ENCODE measurements at regions not wholly inside any gene's neighbourhood (a gene's known extent, or its start where the extent isn't known, plus 50 kb on each side); places are given as distances from the start of the nearest gene placed in this dataset.
A peak's percentile ranks its signal among the peaks of the same experiment; 100 is the strongest.
"Not testable (repeated sequence)": the region's sequence is repeated elsewhere in the genome, so short reads cannot be mapped to it uniquely, and the experiment has no call there.

DNA sequence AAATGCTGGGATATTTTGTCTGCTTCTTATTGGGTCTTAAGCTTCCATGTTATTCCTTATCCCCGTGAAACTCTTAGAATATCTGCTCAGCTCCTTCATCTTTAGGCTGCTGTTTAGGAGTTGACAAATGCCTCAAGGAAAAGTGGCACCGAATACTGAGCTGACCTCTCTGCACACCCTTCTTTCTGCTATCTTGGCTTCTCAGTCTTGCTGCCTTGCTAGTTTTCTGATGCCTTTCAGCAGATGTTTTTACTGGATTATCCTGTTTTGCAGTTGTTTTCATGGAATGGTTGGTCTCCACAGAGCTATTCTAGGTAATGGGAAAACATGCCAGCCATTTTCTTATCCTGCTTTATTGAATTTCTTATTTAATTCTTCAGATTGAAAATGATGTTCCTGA lies 86.3 kb downstream of the GYPE start:
- Mint-ChIP-seq H3K9me3 (no peaks in the 10 kb centered on the region), H3K27ac (no peak overlapping the region), H3K4me1 (no peaks in the 10 kb centered on the region), H3K36me3 (ENCODE audit: low read depth) (no peaks in the 10 kb centered on the region), H3K4me3 (no peak overlapping the region), H3K27me3 (no peaks in the 10 kb centered on the region)
- ChIA-PET POLR2A (no interaction called here), CTCF (no interaction called here)
- no peak for DNase-seq

GRCh38 chr4:143817866-143818265 lies 87.5 kb downstream of the GYPE start:
- H3K4me1 Mint-ChIP-seq; POLR2A ChIA-PET; H3K9me3 Mint-ChIP-seq; CTCF ChIA-PET; H3K36me3 Mint-ChIP-seq (ENCODE audit: low read depth); H3K27ac Mint-ChIP-seq; H3K4me3 Mint-ChIP-seq; H3K27me3 Mint-ChIP-seq; DNase-seq: not testable (repeated sequence)

DNA sequence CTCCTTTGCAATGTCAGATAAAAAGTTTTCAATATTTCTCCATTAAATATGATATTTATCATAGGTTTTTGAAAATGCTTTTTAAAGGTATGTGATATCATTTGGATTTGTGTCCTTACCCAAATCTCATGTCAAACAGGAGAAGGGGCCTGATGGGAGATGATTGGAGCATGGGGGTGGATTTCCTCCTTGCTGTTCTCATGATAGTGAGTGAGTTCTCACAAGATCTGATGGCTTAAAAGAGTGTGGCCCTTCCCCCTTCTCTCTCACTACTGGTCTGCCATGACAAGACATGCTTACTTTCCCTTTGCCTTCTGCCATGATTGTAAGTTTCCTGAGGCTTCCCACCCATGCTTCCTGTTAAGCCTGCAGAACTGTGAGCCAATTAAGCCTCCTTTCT lies 90.0 kb downstream of the GYPE start:
- H3K9me3 Mint-ChIP-seq; CTCF ChIA-PET; H3K4me3 Mint-ChIP-seq; H3K36me3 Mint-ChIP-seq (ENCODE audit: low read depth); POLR2A ChIA-PET; H3K4me1 Mint-ChIP-seq; H3K27ac Mint-ChIP-seq; H3K27me3 Mint-ChIP-seq; DNase-seq: not testable (repeated sequence)

DNA sequence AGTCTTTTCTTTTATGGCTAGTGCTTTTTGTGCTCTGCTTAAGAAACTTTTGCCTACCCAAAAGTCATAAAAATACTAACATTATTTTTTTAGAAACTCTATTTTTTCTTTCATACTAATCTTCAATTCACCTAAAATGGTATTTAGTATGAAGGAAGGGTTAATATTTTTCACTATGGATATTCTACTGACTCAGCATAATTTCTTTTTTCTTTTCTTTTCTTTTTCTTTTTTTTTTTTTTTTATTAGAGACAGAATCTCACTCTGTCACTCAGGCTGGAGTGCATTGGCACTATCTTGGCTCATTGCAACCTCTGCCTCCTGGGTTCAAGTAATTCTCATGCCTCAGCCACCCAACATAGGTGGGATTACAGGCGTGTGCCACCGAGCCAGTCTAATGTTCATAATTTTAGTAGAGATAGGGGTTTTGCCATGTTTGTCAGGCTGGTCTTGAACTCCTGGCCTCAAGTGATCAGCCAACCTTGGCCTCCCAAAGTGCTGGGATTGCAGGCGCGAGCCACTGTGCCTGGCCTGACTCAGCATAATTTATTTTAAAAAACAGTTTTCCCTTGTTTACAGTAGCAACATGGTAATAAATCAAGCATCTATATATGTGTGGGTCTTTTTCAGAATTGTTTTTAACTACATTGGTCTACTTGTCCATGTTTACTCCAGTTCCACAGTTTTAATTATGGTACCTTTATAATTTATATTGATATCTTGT lies 91.8 kb downstream of the GYPE start:
- POLR2A ChIA-PET; H3K27me3 Mint-ChIP-seq; H3K9me3 Mint-ChIP-seq; DNase-seq; H3K27ac Mint-ChIP-seq; CTCF ChIA-PET; H3K4me1 Mint-ChIP-seq; H3K36me3 Mint-ChIP-seq (ENCODE audit: low read depth); H3K4me3 Mint-ChIP-seq: not testable (repeated sequence)

- CTCF ChIA-PET; H3K4me1 Mint-ChIP-seq; H3K27ac Mint-ChIP-seq; H3K27me3 Mint-ChIP-seq; POLR2A ChIA-PET; H3K36me3 Mint-ChIP-seq (ENCODE audit: low read depth); DNase-seq; H3K9me3 Mint-ChIP-seq; H3K4me3 Mint-ChIP-seq: not testable (repeated sequence)
Measured at GRCh38 chr4:143791693-143792092, 91.2 kb upstream of the FREM3 start.

DNA sequence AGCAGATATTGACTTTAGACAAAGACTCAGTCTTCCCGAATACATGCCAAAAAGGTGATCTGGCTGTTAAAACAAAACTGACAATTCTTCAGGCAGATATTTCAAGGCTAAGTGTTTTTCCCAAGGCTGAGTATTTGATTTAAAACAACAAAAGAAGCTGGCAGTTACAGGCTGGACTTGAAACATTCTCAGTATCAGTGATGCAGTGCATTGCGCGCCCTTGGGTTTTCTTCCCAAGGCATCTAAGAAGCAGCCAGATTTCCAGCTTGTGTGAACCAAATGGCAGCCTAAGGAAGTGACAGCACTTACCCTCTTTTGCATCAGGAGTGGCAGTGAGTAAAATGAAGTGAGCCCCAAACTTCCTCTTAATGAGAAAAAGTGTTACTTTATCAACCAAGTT lies 90.0 kb upstream of the FREM3 start:
- H3K27ac Mint-ChIP-seq; H3K27me3 Mint-ChIP-seq; DNase-seq; CTCF ChIA-PET; H3K36me3 Mint-ChIP-seq (ENCODE audit: low read depth); H3K9me3 Mint-ChIP-seq; POLR2A ChIA-PET; H3K4me3 Mint-ChIP-seq; H3K4me1 Mint-ChIP-seq: not testable (repeated sequence)

- H3K4me1 Mint-ChIP-seq; H3K9me3 Mint-ChIP-seq; CTCF ChIA-PET; DNase-seq; H3K27ac Mint-ChIP-seq; H3K4me3 Mint-ChIP-seq; H3K27me3 Mint-ChIP-seq; POLR2A ChIA-PET; H3K36me3 Mint-ChIP-seq (ENCODE audit: low read depth): not testable (repeated sequence)
Measured at GRCh38 chr4:143789618-143790017, 89.1 kb upstream of the FREM3 start.

DNA sequence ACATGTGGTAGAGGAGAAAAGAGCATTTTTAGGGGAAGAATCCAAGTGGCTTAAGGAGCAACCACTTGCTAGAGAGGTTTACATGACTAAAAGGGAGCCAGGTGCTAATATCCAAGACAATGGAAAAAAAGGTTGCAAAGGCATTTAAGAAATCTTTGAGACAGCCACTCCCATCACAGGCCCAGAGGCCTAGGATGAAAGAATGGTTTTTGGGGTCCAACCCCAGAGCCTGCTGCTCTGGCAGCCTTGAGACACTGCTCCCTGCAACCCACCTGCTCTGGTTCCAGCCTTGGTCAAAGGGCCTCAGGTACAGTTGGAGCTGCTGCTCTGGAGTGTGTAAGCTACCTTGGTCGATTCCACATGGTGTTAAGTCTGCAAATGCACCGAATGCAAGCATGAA lies 84.1 kb upstream of the FREM3 start:
- no peak for DNase-seq
- Mint-ChIP-seq H3K9me3 (peaks cover 5% of the 10 kb centered on the region), H3K4me1 (no peaks in the 10 kb centered on the region), H3K27me3 (no peaks in the 10 kb centered on the region), H3K36me3 (ENCODE audit: low read depth) (no peaks in the 10 kb centered on the region), H3K4me3 (no peak overlapping the region), H3K27ac (no peak overlapping the region)
- ChIA-PET POLR2A (no interaction called here), CTCF (no interaction called here)

GRCh38 chr4:143782521-143782920 lies 82.0 kb upstream of the FREM3 start:
- Mint-ChIP-seq H3K4me3 (no peak overlapping the region), H3K9me3 (peaks cover 5% of the 10 kb centered on the region), H3K27ac (no peak overlapping the region), H3K4me1 (no peaks in the 10 kb centered on the region), H3K27me3 (no peaks in the 10 kb centered on the region), H3K36me3 (ENCODE audit: low read depth) (no peaks in the 10 kb centered on the region)
- POLR2A ChIA-PET = no interaction called here
- CTCF ChIA-PET = no interaction called here
- no peak for DNase-seq

- DNase-seq = peak; percentile 48
- Mint-ChIP-seq H3K27ac (no peak overlapping the region), H3K4me3 (no peak overlapping the region), H3K36me3 (ENCODE audit: low read depth) (no peaks in the 10 kb centered on the region), H3K9me3 (no peaks in the 10 kb centered on the region), H3K27me3 (peaks cover 3% of the 10 kb centered on the region), H3K4me1 (no peaks in the 10 kb centered on the region)
- ChIA-PET CTCF (no interaction called here), POLR2A (no interaction called here)
Measured at GRCh38 chr4:143773998-143774895, 73.8 kb upstream of the FREM3 start.

DNA sequence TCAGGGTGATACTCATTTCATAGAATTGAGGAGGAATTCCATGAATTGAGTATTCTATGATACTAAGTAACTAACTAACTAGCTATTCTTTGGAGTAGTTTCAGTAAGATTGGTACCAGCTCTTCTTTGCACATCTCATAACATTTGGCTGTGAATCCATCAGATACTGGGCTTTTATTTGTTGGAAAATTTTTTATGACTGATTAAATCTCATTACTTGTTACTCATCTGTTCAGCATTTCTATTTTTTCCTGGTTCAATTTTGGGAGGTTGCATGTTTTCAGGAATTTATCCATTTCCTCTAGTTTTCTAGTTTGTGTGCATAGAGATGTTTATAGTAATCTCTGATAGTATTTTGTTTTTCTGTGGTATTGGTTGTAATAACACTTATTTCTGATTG lies 70.8 kb upstream of the FREM3 start:
- POLR2A ChIA-PET = no interaction called here
- no peak overlapping the region for H3K4me3 Mint-ChIP-seq
- CTCF ChIA-PET = no interaction called here
- no peaks in the 10 kb centered on the region for H3K36me3 Mint-ChIP-seq (ENCODE audit: low read depth)
- H3K4me1 Mint-ChIP-seq = no peaks in the 10 kb centered on the region
- no peak for DNase-seq
- no peaks in the 10 kb centered on the region for H3K9me3 Mint-ChIP-seq
- no peak overlapping the region for H3K27ac Mint-ChIP-seq
- peaks cover 3% of the 10 kb centered on the region for H3K27me3 Mint-ChIP-seq

DNA sequence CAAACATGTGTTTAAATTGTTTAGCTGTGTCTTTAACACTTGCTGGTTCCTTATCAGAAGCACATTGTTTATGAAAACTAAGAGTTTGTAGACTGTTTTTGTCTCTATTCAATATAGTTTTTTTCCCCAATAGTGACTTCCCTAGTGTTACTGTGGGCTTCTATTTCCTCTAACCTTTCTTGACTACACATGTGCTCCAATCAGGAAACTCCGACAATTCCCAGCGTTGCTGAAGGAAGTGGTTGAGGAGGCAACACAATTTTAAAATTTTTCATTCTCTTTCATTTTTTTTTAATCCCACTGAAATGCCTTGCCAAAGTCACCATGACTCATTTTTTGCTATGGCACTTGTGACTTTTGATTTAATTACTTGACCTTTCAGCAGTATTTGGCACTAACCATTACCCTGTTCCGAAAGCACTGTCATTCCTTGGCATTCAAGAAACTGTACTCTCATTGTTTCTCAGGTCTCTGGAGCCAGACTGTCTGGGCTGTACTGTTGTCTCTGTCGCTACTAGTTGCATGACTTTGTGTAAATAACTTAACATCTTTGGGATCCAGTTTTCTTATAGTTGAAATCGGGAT lies 67.6 kb upstream of the FREM3 start:
- Mint-ChIP-seq H3K9me3 (no peaks in the 10 kb centered on the region), H3K4me3 (no peak overlapping the region), H3K4me1 (no peaks in the 10 kb centered on the region), H3K27me3 (peaks cover 3% of the 10 kb centered on the region), H3K27ac (no peak overlapping the region), H3K36me3 (ENCODE audit: low read depth) (no peaks in the 10 kb centered on the region)
- no peak for DNase-seq
- ChIA-PET POLR2A (no interaction called here), CTCF (no interaction called here)

DNA sequence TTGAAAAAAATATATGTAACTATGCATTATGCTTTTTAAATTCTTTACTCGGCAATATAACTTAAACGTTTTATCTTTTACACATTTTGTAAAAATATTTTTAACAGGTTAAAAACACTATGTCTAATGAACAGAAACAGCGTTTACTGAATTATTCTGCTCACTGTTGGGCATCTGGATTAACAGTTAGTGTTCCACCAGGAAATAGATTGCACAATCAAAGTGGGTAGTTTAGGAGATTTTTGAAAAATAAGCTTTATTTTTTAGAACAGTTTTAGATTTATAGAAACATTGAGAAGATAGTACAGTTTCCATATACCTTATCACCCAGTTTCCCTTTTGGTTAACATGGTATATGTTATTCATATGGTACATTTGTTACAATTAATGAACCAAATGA lies 63.1 kb upstream of the FREM3 start:
- no peaks in the 10 kb centered on the region for H3K9me3 Mint-ChIP-seq
- DNase-seq = no peak
- no peaks in the 10 kb centered on the region for H3K27me3 Mint-ChIP-seq
- H3K27ac Mint-ChIP-seq = no peak overlapping the region
- CTCF ChIA-PET = no interaction called here
- H3K4me3 Mint-ChIP-seq = no peak overlapping the region
- H3K36me3 Mint-ChIP-seq (ENCODE audit: low read depth) = no peaks in the 10 kb centered on the region
- POLR2A ChIA-PET = no interaction called here
- H3K4me1 Mint-ChIP-seq = no peaks in the 10 kb centered on the region

DNA sequence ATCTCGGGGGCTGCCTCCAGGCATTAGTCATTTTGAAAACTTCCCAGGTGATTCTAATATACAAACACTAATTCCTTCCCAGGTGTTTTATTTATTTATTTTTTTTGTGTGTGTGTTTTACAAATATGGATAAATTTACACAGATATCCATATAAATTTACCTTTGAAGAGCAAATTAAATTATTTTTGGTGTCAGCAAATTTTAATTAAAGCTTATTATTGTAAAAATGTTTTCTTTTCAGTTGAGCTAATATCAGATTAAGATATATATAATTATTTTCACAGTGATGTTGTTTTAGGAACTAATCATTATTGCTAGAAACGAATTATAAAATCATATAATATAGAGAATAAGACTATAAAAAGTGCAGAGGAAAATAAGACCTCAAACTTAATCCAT lies 62.0 kb upstream of the FREM3 start:
- no peaks in the 10 kb centered on the region for H3K36me3 Mint-ChIP-seq (ENCODE audit: low read depth)
- H3K9me3 Mint-ChIP-seq = no peaks in the 10 kb centered on the region
- no peaks in the 10 kb centered on the region for H3K27me3 Mint-ChIP-seq
- H3K4me1 Mint-ChIP-seq = no peaks in the 10 kb centered on the region
- ChIA-PET CTCF (no interaction called here), POLR2A (no interaction called here)
- DNase-seq = no peak
- H3K4me3 Mint-ChIP-seq = no peak overlapping the region
- no peak overlapping the region for H3K27ac Mint-ChIP-seq
